Effector memory CD8-positive, alpha-beta T cell (primary cell): ENCODE measurements at regions not wholly inside any gene's neighbourhood (a gene's known extent, or its start where the extent isn't known, plus 50 kb on each side); places are given as distances from the start of the nearest gene placed in this dataset.

ENCODE experiments used
- ATAC-seq: fragments of 150-1000 bp; cut with Tn5 transposase; replicated peaks from 2 replicates; pipeline ENCODE4 v1.10.0; 2021; ENCODE audit warnings: mild to moderate bottlenecking, moderate library complexity
- DNase-seq, 3 experiments: peaks; one replicate each; pipeline ENCODE4 v3.0.0; 2021
- H3K27ac Mint-ChIP-seq, 2 donors: one replicate each; pipeline ENCODE4 v1.8.0; 2022; ENCODE audit warnings: mild to moderate bottlenecking in 2 of 2, mixed read lengths in 2 of 2, moderate library complexity in 2 of 2
- H3K27me3 Mint-ChIP-seq, 2 donors: one replicate each; pipeline ENCODE4 v1.8.0; 2022; ENCODE audit warnings: mixed read lengths in 2 of 2
- H3K36me3 Mint-ChIP-seq: one replicate; pipeline ENCODE4 v1.8.0; 2022; ENCODE audit warnings: mild to moderate bottlenecking, moderate library complexity, mixed read lengths; ENCODE audit not compliant: insufficient read depth
- H3K4me1 Mint-ChIP-seq, 2 donors: one replicate each; pipeline ENCODE4 v1.8.0; 2022; ENCODE audit warnings: low read depth in 2 of 2, mixed read lengths in 2 of 2
- H3K4me3 Mint-ChIP-seq, 2 donors: one replicate each; pipeline ENCODE4 v1.8.0; 2022; ENCODE audit warnings: mild to moderate bottlenecking in 2 of 2, mixed read lengths in 2 of 2, moderate library complexity in 2 of 2
- H3K9me3 Mint-ChIP-seq, 2 donors: one replicate each; pipeline ENCODE4 v1.8.0; 2022; ENCODE audit warnings: mixed read lengths in 2 of 2

GRCh38 chr16:86287664-86288201 lies 222.6 kb upstream of the FOXF1 start:
- DNase-seq: no peak
- H3K4me3 Mint-ChIP-seq: no peak overlapping the region
- H3K4me1 Mint-ChIP-seq: no peaks in the 10 kb centered on the region
- no peak overlapping the region for H3K27ac Mint-ChIP-seq
- no peaks in the 10 kb centered on the region for H3K36me3 Mint-ChIP-seq
- H3K27me3 Mint-ChIP-seq: peaks cover 61 to 93% of the 10 kb centered on the region in 2 donors
- no peaks in the 10 kb centered on the region for H3K9me3 Mint-ChIP-seq
- ATAC-seq: no peak

- Mint-ChIP-seq H3K36me3 (no peaks in the 10 kb centered on the region), H3K9me3 (no peaks in the 10 kb centered on the region), H3K4me3 (no peak overlapping the region), H3K27me3 (peaks cover 65 to 96% of the 10 kb centered on the region in 2 donors), H3K27ac (no peak overlapping the region), H3K4me1 (no peaks in the 10 kb centered on the region)
- DNase-seq: no peak
- ATAC-seq: no peak
Measured at GRCh38 chr16:86288716-86289294, 221.5 kb upstream of the FOXF1 start.

- no peak overlapping the region for H3K27ac Mint-ChIP-seq
- peaks cover 69 to 99% of the 10 kb centered on the region in 2 donors for H3K27me3 Mint-ChIP-seq
- no peaks in the 10 kb centered on the region for H3K9me3 Mint-ChIP-seq
- no peaks in the 10 kb centered on the region for H3K4me1 Mint-ChIP-seq
- H3K36me3 Mint-ChIP-seq: no peaks in the 10 kb centered on the region
- no peak for DNase-seq
- ATAC-seq: no peak
- H3K4me3 Mint-ChIP-seq: no peak overlapping the region
Measured at GRCh38 chr16:86289304-86289703, 221.0 kb upstream of the FOXF1 start.

DNA sequence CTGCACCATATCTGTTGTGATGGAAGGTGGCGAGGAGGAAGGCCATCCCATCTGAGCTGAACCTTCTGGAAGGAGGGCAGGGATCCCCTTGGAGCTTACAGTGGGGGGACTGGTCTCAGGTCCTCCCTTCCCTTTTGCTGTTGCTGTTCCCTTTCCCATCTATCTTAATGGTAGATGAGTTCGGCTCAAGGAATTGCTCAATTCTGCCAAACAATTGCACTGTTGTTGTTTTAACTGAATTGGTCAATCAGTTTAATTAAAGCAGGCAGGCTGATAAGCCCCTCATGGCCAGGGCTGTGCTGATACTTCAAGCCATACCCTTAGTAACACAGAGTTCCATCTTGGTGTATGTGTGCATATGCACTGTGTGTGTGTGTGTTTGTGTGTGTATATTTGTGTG lies 220.4 kb upstream of the FOXF1 start:
- ATAC-seq: no peak

GRCh38 chr16:86291491-86291890 lies 218.8 kb upstream of the FOXF1 start:
- no peak for DNase-seq
- H3K36me3 Mint-ChIP-seq: no peaks in the 10 kb centered on the region
- H3K9me3 Mint-ChIP-seq: no peaks in the 10 kb centered on the region
- peaks cover 0 to 3% of the 10 kb centered on the region in 2 donors for H3K4me1 Mint-ChIP-seq
- no peak overlapping the region for H3K4me3 Mint-ChIP-seq
- no peak for ATAC-seq
- H3K27me3 Mint-ChIP-seq: peaks cover 79 to 96% of the 10 kb centered on the region in 2 donors
- no peak overlapping the region for H3K27ac Mint-ChIP-seq

More for the DNA sequence above, 220.4 kb upstream of the FOXF1 start:
- no peak overlapping the region for H3K27ac Mint-ChIP-seq
- no peaks in the 10 kb centered on the region for H3K9me3 Mint-ChIP-seq
- no peaks in the 10 kb centered on the region for H3K4me1 Mint-ChIP-seq
- no peak for DNase-seq
- no peak overlapping the region for H3K4me3 Mint-ChIP-seq
- peaks cover 69 to 99% of the 10 kb centered on the region in 2 donors for H3K27me3 Mint-ChIP-seq
- H3K36me3 Mint-ChIP-seq: no peaks in the 10 kb centered on the region

GRCh38 chr16:86292171-86292775 lies 218.1 kb upstream of the FOXF1 start:
- no peak for ATAC-seq
- Mint-ChIP-seq H3K27me3 (peaks cover 79 to 96% of the 10 kb centered on the region in 2 donors), H3K9me3 (no peaks in the 10 kb centered on the region), H3K4me3 (no peak overlapping the region), H3K27ac (no peak overlapping the region), H3K4me1 (peaks cover 0 to 3% of the 10 kb centered on the region in 2 donors), H3K36me3 (no peaks in the 10 kb centered on the region)
- DNase-seq: no peak

DNA sequence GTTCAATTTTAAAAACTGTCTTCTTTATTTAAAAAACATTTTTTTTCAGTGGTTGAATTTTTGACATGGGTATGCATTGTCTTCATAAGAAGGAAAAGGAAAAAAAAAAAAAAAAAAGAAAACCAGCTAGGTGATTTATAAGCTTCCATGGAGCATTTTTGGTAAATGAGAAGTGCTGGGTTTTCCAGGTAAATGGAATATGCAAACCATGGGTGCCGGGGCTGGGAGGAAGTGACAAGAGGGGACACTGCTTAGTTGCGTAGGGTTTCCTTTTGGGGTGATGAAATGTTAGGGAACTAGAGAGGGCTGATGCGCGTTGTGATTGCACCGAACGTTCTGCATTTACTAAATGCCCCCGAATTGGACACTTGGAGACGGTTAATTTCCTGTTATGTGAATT lies 217.4 kb upstream of the FOXF1 start:
- no peaks in the 10 kb centered on the region for H3K9me3 Mint-ChIP-seq
- no peak overlapping the region for H3K27ac Mint-ChIP-seq
- H3K27me3 Mint-ChIP-seq: peaks cover 78 to 96% of the 10 kb centered on the region in 2 donors
- H3K4me1 Mint-ChIP-seq: peaks cover 0 to 3% of the 10 kb centered on the region in 2 donors
- DNase-seq: no peak
- H3K36me3 Mint-ChIP-seq: no peaks in the 10 kb centered on the region
- ATAC-seq: no peak
- H3K4me3 Mint-ChIP-seq: no peak overlapping the region

DNA sequence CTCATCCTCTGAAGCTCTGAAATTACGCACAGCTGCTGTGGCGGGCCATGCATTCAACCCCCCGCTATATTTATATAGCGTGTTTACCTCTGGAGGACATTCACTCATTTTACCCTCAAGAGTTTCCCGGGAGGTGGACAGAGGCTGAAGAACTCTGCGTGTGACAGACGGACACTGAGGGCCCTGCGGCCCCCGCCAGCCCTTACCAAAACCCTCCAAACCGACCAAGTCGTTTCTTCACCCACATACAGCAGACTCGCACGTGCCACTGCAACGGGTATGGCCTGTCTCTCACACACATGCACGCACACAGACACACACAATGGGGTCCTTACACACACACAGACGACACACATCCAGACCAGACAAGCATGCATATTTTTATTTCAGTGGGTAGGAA lies 216.4 kb upstream of the FOXF1 start:
- DNase-seq: no peak
- peaks cover 0 to 3% of the 10 kb centered on the region in 2 donors for H3K4me1 Mint-ChIP-seq
- H3K27me3 Mint-ChIP-seq: peaks cover 78 to 96% of the 10 kb centered on the region in 2 donors
- no peak for ATAC-seq
- H3K4me3 Mint-ChIP-seq: no peak overlapping the region
- no peak overlapping the region for H3K27ac Mint-ChIP-seq
- H3K36me3 Mint-ChIP-seq: no peaks in the 10 kb centered on the region
- H3K9me3 Mint-ChIP-seq: no peaks in the 10 kb centered on the region

DNA sequence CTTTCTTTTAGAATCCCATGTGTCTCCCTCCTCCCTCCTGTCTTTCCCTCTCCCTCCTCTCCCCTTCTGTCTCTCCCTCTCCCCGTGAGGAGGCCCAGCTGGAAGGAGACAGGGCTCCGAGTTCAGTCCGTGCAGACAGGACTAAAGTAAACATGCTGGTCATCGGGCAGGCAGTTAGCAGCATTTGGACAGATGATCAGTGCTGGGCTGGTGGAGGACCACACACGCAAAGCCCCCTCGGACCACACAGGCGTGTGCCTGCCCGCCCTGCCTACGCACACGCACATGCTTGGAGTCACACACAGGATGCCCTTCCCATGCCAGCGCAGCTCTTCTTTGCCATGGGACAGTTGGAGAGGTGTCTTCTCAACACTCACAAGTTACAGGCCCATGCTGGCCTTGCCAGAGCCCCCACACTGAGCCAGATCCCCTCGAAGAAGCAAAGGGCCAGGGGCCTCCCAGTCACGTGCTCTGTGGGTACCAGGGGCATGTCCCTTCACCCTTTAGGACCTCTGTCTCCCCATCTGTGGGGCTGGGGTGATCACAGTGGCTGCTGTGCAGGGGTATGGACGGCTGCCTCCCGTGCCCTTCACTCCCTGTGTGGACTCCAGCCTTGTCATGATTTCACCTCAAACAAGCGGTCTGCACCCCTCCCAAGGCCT lies 215.7 kb upstream of the FOXF1 start:
- ATAC-seq: no peak
- H3K27me3 Mint-ChIP-seq: peaks cover 76 to 96% of the 10 kb centered on the region in 2 donors

DNA sequence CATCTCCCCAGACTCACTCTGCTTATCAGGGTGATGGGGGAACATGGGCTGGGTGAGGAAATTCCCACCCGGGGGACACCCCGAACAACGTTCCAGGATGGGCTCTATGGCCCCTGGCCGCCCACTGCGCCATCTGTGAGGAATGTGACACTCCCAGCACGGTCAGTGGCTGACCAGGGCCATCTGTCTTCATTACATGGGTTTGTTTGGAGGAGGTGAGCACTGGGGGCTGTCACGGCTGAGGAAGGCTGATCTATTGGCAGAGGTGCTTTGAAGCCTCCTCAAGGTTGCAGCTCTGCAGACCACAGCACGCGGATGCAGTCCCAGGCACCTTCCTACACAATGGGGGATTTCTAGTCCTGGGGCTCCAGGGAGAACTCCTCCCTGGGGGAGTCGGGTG lies 214.1 kb upstream of the FOXF1 start:
- no peak overlapping the region for H3K27ac Mint-ChIP-seq
- ATAC-seq (no peak), DNase-seq (no peak)
- H3K4me1 Mint-ChIP-seq: peaks cover 3% of the 10 kb centered on the region in 2 donors
- H3K36me3 Mint-ChIP-seq: no peaks in the 10 kb centered on the region
- H3K27me3 Mint-ChIP-seq: peaks cover 75 to 96% of the 10 kb centered on the region in 2 donors
- no peaks in the 10 kb centered on the region for H3K9me3 Mint-ChIP-seq
- no peak overlapping the region for H3K4me3 Mint-ChIP-seq

More for the DNA sequence above, 215.7 kb upstream of the FOXF1 start:
- H3K9me3 Mint-ChIP-seq: no peaks in the 10 kb centered on the region
- H3K4me3 Mint-ChIP-seq: no peak overlapping the region
- H3K27ac Mint-ChIP-seq: no peak overlapping the region
- no peaks in the 10 kb centered on the region for H3K36me3 Mint-ChIP-seq
- DNase-seq: no peak
- H3K4me1 Mint-ChIP-seq: peaks cover 0 to 3% of the 10 kb centered on the region in 2 donors

GRCh38 chr16:86297391-86297790 lies 212.9 kb upstream of the FOXF1 start:
- DNase-seq: no peak
- no peak overlapping the region for H3K27ac Mint-ChIP-seq
- H3K4me3 Mint-ChIP-seq: no peak overlapping the region
- no peaks in the 10 kb centered on the region for H3K36me3 Mint-ChIP-seq
- no peaks in the 10 kb centered on the region for H3K9me3 Mint-ChIP-seq
- ATAC-seq: no peak
- peaks cover 75 to 96% of the 10 kb centered on the region in 2 donors for H3K27me3 Mint-ChIP-seq
- peaks cover 3 to 4% of the 10 kb centered on the region in 2 donors for H3K4me1 Mint-ChIP-seq

- Mint-ChIP-seq H3K27me3 (peaks cover 76 to 92% of the 10 kb centered on the region in 2 donors), H3K9me3 (no peaks in the 10 kb centered on the region), H3K36me3 (no peaks in the 10 kb centered on the region), H3K4me3 (no peak overlapping the region), H3K27ac (no peak overlapping the region), H3K4me1 (peaks cover 3 to 4% of the 10 kb centered on the region in 2 donors)
- DNase-seq: no peak
- ATAC-seq: no peak
Measured at GRCh38 chr16:86297866-86298757, 212.2 kb upstream of the FOXF1 start.

GRCh38 chr16:86298758-86299134 lies 211.6 kb upstream of the FOXF1 start:
- ATAC-seq (no peak), DNase-seq (no peak)
- Mint-ChIP-seq H3K36me3 (no peaks in the 10 kb centered on the region), H3K4me3 (no peak overlapping the region), H3K9me3 (no peaks in the 10 kb centered on the region), H3K27ac (no peak overlapping the region), H3K27me3 (peaks cover 73 to 86% of the 10 kb centered on the region in 2 donors), H3K4me1 (peaks cover 3 to 4% of the 10 kb centered on the region in 2 donors)
